ENCODE measurements at regions not wholly inside any gene's neighbourhood (a gene's known extent, or its start where the extent isn't known, plus 50 kb on each side); places are given as distances from the start of the nearest gene placed in this dataset.
A peak's percentile ranks its signal among the peaks of the same experiment; 100 is the strongest.

DNA sequence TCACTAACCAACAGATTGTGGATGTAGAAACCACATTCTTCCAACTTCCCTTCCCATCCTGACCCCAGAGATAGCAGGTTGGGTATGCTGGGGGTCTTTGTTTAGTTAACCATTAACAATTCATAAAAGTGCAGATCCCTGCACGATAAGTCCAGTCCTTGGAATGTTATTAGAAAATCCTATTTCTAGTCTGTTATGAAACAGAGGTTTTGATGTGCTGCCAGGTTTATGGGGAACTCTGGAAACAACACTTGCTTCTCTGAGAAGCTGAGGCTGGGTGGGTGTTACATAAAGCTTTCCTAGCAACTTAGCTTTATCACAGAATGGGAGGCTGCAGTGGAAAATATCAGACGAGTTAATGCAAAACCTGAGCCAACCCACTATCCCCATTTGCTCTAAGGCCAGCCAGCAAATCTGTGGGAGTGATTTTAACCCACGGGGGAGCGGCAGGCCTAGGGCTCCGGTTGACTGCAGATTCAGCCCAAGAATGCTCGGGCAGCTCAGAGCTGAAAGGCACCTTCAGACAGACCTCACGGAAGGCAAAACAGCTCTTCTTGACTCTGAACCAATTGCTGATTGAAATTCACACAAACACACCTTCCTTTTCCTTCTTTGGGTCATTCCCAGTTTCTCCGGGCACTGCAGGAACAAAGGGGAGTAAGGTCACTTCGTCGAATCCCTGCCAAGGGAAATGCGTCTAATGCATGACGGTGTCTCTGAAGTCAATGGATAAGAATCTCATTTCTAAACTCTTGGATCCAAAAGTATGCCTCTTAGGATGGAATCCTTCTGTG is 111.7 kb upstream of the IRF2BP2 start:
- Mint-ChIP-seq H3K9me3 (no peaks in the 10 kb centered on the region), H3K27me3 (ENCODE audit: low read depth, poor library complexity) (peaks cover 6% of the 10 kb centered on the region), H3K4me3 (peak overlapping the region; percentile 34), H3K36me3 (ENCODE audit: low read depth) (no peaks in the 10 kb centered on the region), H3K4me1 (peaks cover 100% of the 10 kb centered on the region), H3K27ac (peak overlapping the region; percentile 96)
- no peak for DNase-seq
- TF ChIP-seq, protein P1, sequence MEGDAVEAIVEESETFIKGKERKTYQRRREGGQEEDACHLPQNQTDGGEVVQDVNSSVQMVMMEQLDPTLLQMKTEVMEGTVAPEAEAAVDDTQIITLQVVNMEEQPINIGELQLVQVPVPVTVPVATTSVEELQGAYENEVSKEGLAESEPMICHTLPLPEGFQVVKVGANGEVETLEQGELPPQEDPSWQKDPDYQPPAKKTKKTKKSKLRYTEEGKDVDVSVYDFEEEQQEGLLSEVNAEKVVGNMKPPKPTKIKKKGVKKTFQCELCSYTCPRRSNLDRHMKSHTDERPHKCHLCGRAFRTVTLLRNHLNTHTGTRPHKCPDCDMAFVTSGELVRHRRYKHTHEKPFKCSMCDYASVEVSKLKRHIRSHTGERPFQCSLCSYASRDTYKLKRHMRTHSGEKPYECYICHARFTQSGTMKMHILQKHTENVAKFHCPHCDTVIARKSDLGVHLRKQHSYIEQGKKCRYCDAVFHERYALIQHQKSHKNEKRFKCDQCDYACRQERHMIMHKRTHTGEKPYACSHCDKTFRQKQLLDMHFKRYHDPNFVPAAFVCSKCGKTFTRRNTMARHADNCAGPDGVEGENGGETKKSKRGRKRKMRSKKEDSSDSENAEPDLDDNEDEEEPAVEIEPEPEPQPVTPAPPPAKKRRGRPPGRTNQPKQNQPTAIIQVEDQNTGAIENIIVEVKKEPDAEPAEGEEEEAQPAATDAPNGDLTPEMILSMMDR (IDR thresholded peaks at IDR 0.05): no peak

DNA sequence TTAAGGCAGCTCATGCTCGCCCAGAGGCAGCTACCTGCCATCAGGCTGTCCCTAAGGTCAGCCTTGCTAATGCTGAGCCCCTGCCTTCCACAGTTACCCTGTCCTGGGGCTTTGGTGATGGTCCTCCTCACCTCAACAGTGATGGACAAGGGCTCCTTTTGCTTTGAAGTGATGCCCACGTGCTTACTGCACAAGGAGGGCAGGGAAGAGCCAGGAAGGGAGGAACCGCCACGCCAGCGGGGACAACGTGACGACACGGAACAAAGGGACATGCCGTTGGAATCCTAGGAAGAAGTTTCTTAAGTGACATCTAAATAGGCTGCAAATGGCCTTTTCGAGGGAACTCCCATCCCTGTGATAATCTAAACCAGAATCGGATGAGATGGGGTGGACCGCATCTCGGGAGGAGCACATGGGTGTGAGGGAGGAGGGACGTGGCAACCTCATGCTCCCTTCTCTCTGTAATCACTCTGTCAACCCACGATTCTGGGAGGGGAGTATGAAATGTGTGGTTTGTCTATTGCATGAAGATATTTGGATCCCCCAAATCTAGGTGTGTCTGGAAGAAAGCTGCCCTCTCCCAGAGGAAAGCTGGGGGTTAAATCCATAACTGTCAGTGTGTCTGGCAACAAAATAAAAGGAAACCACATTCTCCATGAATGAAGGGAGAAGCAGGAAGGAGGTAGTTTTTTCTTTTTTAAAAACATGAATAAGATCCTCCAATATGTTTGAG is 110.9 kb upstream of the IRF2BP2 start:
- TF ChIP-seq, protein P1 (IDR thresholded peaks at IDR 0.05): no peak
- H3K4me1 Mint-ChIP-seq: peaks cover 100% of the 10 kb centered on the region
- H3K36me3 Mint-ChIP-seq (ENCODE audit: low read depth): no peaks in the 10 kb centered on the region
- H3K27ac Mint-ChIP-seq: no peak overlapping the region
- no peaks in the 10 kb centered on the region for H3K9me3 Mint-ChIP-seq
- no peak overlapping the region for H3K4me3 Mint-ChIP-seq
- no peak for DNase-seq
- peaks cover 7% of the 10 kb centered on the region for H3K27me3 Mint-ChIP-seq (ENCODE audit: low read depth, poor library complexity)

- peaks cover 10% of the 10 kb centered on the region for H3K27me3 Mint-ChIP-seq (ENCODE audit: low read depth, poor library complexity)
- H3K9me3 Mint-ChIP-seq: no peaks in the 10 kb centered on the region
- H3K36me3 Mint-ChIP-seq (ENCODE audit: low read depth): no peaks in the 10 kb centered on the region
- peaks cover 100% of the 10 kb centered on the region for H3K4me1 Mint-ChIP-seq
- H3K4me3 Mint-ChIP-seq: no peak overlapping the region
- peak overlapping the region; percentile 21 for H3K27ac Mint-ChIP-seq
- DNase-seq: no peak
- TF ChIP-seq, protein P1 (IDR thresholded peaks at IDR 0.05): no peak
These were observed 109.7 kb upstream of the IRF2BP2 start for GRCh38 chr1:234719454-234720251.

GRCh38 chr1:234718496-234719453 is 108.8 kb upstream of the IRF2BP2 start:
- TF ChIP-seq, protein P1 (IDR thresholded peaks at IDR 0.05): no peak
- no peaks in the 10 kb centered on the region for H3K9me3 Mint-ChIP-seq
- H3K36me3 Mint-ChIP-seq (ENCODE audit: low read depth): no peaks in the 10 kb centered on the region
- peaks cover 93% of the 10 kb centered on the region for H3K4me1 Mint-ChIP-seq
- peak overlapping the region; percentile 9 for H3K4me3 Mint-ChIP-seq
- H3K27me3 Mint-ChIP-seq (ENCODE audit: low read depth, poor library complexity): peaks cover 10% of the 10 kb centered on the region
- DNase-seq: no peak
- peak overlapping the region; percentile 91 for H3K27ac Mint-ChIP-seq

- Mint-ChIP-seq H3K27ac (peak overlapping the region; percentile 93), H3K27me3 (ENCODE audit: low read depth, poor library complexity) (peaks cover 10% of the 10 kb centered on the region), H3K4me1 (peaks cover 86% of the 10 kb centered on the region), H3K4me3 (no peak overlapping the region), H3K36me3 (ENCODE audit: low read depth) (no peaks in the 10 kb centered on the region), H3K9me3 (no peaks in the 10 kb centered on the region)
- TF ChIP-seq, protein P1 (IDR thresholded peaks at IDR 0.05): no peak
- no peak for DNase-seq
These were observed 107.0 kb upstream of the IRF2BP2 start for GRCh38 chr1:234716908-234717375.

Data from nephron progenitor cell (in vitro differentiated cells).